ENCODE measurements at regions not wholly inside any gene's neighbourhood (a gene's known extent, or its start where the extent isn't known, plus 50 kb on each side); places are given as distances from the start of the nearest gene placed in this dataset.

DNA sequence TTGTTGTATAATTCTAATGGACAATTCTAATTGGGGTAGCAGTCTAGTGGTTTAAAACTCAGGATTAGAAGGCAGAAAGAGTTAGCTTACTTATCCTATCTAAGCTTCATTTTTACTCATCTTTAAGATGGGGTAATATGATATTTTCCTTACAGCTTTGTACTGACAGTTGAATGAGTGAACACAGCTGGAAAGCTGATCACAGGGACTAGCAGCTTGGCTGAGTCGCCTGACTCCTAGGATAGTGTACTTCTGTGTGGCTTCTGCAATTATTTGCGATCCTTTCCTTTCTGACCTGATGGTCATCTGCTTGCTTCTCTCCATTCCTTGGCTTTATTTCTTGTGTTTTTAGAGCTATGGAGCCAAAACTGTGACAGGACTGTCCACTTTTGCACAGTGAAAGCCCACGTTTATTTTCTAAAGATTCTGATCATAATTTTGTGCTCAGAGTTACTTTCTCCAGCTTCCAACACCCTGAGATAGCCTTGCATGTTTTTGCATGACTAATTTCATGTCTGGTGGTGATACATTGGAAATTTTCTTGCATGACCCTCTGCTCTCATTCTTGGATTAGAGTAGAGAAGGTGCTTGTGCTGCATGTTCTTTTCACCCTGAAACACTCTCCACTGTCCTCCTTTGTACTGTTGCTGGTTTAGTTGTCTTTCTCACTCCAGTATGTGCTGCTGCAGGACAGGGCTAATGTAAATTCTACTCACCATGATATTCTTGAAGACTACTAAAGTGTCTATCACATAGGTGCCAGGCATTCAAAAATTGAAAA is 377.0 kb upstream of the ATP2B1 start:
- no peak overlapping the region for H3K4me3 Mint-ChIP-seq
- no peaks in the 10 kb centered on the region for H3K36me3 Mint-ChIP-seq (ENCODE audit: low read depth)
- H3K4me1 Mint-ChIP-seq (ENCODE audit: low read depth) = peaks cover 7% of the 10 kb centered on the region
- no peaks in the 10 kb centered on the region for H3K27me3 Mint-ChIP-seq (ENCODE audit: low read depth)
- no peaks in the 10 kb centered on the region for H3K9me3 Mint-ChIP-seq
- H3K27ac Mint-ChIP-seq = no peak overlapping the region

DNA sequence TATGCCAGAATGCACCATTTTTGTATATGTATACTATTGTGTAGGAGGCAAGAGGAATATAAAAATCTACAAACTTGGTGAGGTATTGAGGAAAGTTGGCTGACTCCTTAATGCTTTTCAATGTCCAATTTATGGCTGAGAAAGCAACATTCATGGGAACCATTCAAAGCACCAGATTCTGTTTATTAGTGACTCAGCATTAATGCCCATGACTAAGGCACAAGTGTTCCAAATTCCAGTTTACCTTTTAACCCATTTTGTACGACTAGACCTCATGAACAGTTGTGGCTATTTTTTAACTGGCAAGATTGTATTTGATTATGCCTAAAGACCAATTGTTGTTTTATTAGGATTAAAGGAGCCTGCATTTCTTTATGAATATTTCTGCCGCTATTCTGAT is 375.4 kb upstream of the ATP2B1 start:
- H3K27me3 Mint-ChIP-seq (ENCODE audit: low read depth) = no peaks in the 10 kb centered on the region
- H3K27ac Mint-ChIP-seq = no peak overlapping the region
- H3K9me3 Mint-ChIP-seq = no peaks in the 10 kb centered on the region
- H3K36me3 Mint-ChIP-seq (ENCODE audit: low read depth) = no peaks in the 10 kb centered on the region
- peaks cover 2% of the 10 kb centered on the region for H3K4me1 Mint-ChIP-seq (ENCODE audit: low read depth)
- no peak overlapping the region for H3K4me3 Mint-ChIP-seq

DNA sequence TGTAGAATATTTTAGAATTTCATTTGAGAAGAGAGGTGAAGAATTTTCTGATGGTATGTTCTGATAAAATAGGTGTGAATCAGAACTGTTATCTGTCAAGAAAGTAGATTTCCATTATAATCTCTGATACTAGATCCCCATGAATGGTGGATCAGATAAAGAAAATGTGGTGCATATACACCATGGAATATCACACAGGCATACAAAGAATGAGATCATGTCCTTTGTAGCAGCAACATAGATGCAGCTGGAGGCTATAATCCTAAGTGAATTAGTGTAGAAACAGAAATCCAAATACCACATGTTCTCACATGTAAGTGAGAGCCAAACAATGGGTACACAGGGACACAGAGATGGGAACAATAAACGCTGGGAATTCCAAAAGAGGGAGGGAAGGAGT is 372.0 kb upstream of the ATP2B1 start:
- no peak overlapping the region for H3K4me3 Mint-ChIP-seq
- H3K4me1 Mint-ChIP-seq (ENCODE audit: low read depth) = peaks cover 8% of the 10 kb centered on the region
- no peaks in the 10 kb centered on the region for H3K9me3 Mint-ChIP-seq
- H3K27ac Mint-ChIP-seq = no peak overlapping the region
- no peaks in the 10 kb centered on the region for H3K36me3 Mint-ChIP-seq (ENCODE audit: low read depth)
- no peaks in the 10 kb centered on the region for H3K27me3 Mint-ChIP-seq (ENCODE audit: low read depth)

DNA sequence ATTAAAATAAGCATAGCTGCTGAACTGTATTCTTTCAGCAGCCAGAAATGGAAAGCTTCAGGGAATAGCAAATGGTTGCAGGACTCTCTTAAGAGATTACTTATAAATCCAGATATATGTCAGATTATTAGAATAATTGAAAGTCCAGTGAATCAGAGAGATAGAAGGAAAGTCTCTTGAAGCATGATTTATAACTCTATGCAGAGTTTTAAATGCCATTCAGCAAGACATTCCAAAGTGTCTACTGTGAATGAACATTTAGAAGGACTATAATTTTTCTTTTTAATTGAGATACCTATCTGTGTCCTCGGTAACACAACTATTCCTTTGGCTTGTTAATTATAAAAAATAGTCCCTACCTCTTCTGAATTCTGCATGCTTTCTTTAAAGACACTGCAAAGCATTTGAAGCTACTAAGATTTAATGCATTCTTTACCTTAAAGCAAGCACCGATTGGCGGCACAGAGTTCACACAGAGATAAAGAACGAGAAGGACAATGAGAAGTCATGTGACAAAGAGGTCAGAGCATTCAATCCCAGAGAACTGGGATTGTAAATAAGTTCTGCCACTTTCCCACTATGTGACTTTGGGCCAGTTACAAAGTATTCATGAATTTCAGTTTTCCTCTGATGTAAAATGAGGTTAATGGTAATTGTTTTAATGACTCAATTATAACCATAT is 371.0 kb upstream of the ATP2B1 start:
- H3K27ac Mint-ChIP-seq = no peak overlapping the region
- no peak overlapping the region for H3K4me3 Mint-ChIP-seq
- peaks cover 8% of the 10 kb centered on the region for H3K4me1 Mint-ChIP-seq (ENCODE audit: low read depth)
- H3K36me3 Mint-ChIP-seq (ENCODE audit: low read depth) = no peaks in the 10 kb centered on the region
- peaks cover 4% of the 10 kb centered on the region for H3K27me3 Mint-ChIP-seq (ENCODE audit: low read depth)
- H3K9me3 Mint-ChIP-seq = no peaks in the 10 kb centered on the region

DNA sequence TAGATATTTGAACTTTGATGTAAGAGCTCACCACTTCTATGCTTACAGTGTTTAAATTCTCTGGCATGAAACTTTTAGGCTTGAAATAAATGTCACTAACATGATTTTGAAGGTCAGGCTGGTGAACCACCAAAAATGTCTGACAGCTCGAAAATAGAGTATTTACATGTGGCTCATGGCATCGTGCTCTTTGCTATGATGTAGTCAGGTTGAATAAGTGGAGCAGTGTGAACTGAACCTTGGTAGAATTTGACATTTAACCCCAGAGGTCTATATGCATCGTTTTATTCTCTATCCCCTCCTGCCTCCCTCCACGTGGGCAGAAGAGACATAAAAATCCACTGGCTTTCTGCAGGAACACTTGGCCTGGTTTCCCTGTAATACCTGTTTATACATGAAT is 369.7 kb upstream of the ATP2B1 start:
- Mint-ChIP-seq H3K36me3 (ENCODE audit: low read depth) (no peaks in the 10 kb centered on the region), H3K4me3 (no peak overlapping the region), H3K9me3 (no peaks in the 10 kb centered on the region), H3K4me1 (ENCODE audit: low read depth) (peaks cover 8% of the 10 kb centered on the region), H3K27ac (no peak overlapping the region), H3K27me3 (ENCODE audit: low read depth) (peaks cover 8% of the 10 kb centered on the region)

DNA sequence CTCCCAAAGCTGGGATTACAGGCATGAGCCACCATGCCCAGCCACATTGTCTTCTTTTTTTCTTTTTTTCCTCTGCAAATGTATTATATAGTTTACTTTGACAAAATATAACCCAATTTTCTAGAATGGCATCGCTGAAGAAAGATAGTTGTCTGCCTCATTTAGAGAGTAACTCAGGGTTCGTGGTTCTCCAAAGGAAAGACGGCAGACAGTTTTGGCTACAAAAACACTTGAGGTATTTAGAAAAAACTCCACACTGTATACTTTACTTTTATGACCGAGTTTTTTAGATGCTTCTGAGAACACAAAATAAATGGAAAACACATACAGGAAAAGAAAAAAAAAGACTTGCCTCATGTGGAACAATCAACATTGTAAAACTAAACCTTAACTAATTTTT is 369.1 kb upstream of the ATP2B1 start:
- no peak overlapping the region for H3K4me3 Mint-ChIP-seq
- no peak overlapping the region for H3K27ac Mint-ChIP-seq
- H3K4me1 Mint-ChIP-seq (ENCODE audit: low read depth) = peaks cover 8% of the 10 kb centered on the region
- H3K36me3 Mint-ChIP-seq (ENCODE audit: low read depth) = no peaks in the 10 kb centered on the region
- no peaks in the 10 kb centered on the region for H3K9me3 Mint-ChIP-seq
- peaks cover 9% of the 10 kb centered on the region for H3K27me3 Mint-ChIP-seq (ENCODE audit: low read depth)

DNA sequence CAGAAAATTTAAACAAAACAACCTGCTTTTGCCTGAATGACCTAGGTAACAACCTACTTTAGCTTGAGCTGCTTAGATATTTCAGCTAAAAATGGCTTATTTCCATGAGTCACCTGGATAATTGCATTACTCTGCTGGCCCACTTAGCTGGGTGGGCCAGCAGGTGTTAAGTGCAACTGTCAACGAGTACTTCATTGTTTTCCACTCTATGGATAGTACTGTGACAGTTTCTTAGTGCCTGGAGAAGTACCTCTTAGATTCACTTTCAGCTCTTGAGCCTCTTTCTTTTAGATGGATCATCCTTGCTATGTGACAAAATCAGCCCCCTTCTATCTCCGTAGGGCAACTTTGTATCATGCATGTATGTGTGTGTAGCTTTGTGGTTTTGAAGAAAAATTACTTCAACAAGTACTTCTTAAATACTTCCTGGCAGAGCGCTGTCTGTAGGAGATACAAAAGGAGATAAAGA is 368.2 kb upstream of the ATP2B1 start:
- H3K9me3 Mint-ChIP-seq = no peaks in the 10 kb centered on the region
- H3K36me3 Mint-ChIP-seq (ENCODE audit: low read depth) = no peaks in the 10 kb centered on the region
- H3K4me1 Mint-ChIP-seq (ENCODE audit: low read depth) = peaks cover 8% of the 10 kb centered on the region
- H3K4me3 Mint-ChIP-seq = no peak overlapping the region
- H3K27me3 Mint-ChIP-seq (ENCODE audit: low read depth) = peaks cover 9% of the 10 kb centered on the region
- no peak overlapping the region for H3K27ac Mint-ChIP-seq

DNA sequence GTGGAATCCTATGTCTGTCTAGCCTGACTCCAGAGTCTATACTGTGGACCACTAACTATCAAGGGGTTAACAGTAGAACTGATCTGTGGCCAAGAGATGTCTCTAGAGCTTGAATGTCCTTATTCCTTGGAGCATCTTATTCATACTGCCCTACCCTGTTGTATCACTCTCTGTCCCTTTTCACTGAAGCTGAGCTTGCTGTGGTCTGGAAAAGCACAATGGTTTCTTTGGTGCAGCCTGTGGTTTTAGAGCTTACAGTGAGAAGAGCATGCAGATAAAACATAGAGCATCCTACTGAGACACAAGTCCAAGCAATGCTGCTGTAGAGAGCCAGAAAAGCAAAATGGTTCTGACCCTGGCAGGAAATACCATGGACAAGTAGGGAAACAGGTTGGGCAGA is 367.0 kb upstream of the ATP2B1 start:
- no peak overlapping the region for H3K4me3 Mint-ChIP-seq
- peaks cover 9% of the 10 kb centered on the region for H3K27me3 Mint-ChIP-seq (ENCODE audit: low read depth)
- H3K36me3 Mint-ChIP-seq (ENCODE audit: low read depth) = no peaks in the 10 kb centered on the region
- no peak overlapping the region for H3K27ac Mint-ChIP-seq
- H3K9me3 Mint-ChIP-seq = no peaks in the 10 kb centered on the region
- H3K4me1 Mint-ChIP-seq (ENCODE audit: low read depth) = peaks cover 8% of the 10 kb centered on the region

DNA sequence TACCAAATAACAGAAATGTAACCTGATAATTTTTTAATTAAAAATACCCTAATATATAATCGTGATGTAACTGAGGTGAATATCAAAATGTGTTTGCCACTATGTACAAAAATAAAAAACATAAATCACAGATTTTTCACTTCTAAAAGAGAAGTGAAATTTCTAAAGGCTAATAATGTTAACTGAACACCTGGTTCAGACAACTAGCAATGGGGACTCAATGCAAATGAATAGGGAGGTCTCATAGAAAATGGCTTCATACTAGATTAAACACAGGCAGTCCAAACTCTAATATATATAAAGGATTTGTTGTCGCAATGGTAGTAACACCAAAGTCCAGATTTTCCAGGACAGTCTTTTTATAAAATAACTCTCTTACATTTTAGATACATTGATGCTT is 365.4 kb upstream of the ATP2B1 start:
- Mint-ChIP-seq H3K4me3 (no peak overlapping the region), H3K36me3 (ENCODE audit: low read depth) (no peaks in the 10 kb centered on the region), H3K27ac (no peak overlapping the region), H3K27me3 (ENCODE audit: low read depth) (peaks cover 9% of the 10 kb centered on the region), H3K9me3 (no peaks in the 10 kb centered on the region), H3K4me1 (ENCODE audit: low read depth) (peaks cover 8% of the 10 kb centered on the region)

DNA sequence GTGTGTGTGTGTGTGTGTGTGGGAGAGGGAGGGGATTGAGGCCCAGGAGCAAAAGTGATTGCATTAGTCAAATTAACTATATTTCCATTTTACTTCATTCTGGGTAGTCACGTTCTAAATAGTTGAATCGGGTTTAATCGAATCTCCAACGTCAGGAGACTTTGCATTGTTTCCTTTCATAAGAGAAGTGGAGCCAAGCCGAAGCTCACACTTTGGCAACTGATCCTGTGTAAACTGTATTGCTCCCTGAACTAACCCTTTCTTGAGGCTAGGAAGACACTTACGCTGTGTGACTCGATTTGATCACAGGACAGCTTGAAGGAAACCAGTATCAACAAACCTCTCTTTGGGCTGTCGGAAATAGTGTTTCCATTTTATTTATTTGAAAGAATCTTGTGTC is 363.4 kb upstream of the ATP2B1 start:
- no peak overlapping the region for H3K27ac Mint-ChIP-seq
- no peaks in the 10 kb centered on the region for H3K9me3 Mint-ChIP-seq
- peaks cover 5% of the 10 kb centered on the region for H3K4me1 Mint-ChIP-seq (ENCODE audit: low read depth)
- H3K36me3 Mint-ChIP-seq (ENCODE audit: low read depth) = no peaks in the 10 kb centered on the region
- H3K4me3 Mint-ChIP-seq = no peak overlapping the region
- H3K27me3 Mint-ChIP-seq (ENCODE audit: low read depth) = peaks cover 9% of the 10 kb centered on the region

DNA sequence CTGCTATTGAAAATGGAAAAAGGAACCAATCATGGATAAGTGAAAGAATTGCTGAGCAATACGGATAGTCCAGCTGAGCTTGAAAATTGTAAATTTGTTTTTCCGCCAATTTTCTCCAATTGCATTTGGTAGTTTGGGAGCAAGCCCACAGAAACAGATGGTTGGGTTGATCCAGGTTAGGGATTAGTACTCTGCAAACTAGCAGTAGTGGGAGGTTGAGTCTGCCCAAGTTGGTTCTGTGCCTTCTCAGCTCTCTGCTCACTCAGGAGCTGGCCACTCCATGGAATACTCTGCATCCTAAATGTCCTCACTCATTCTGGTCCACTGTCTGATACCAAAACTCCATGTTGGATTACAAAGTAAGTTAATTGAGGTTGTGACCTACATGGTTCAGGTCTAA is 361.1 kb upstream of the ATP2B1 start:
- H3K27me3 Mint-ChIP-seq (ENCODE audit: low read depth) = peaks cover 6% of the 10 kb centered on the region
- no peak overlapping the region for H3K4me3 Mint-ChIP-seq
- H3K9me3 Mint-ChIP-seq = no peaks in the 10 kb centered on the region
- H3K36me3 Mint-ChIP-seq (ENCODE audit: low read depth) = no peaks in the 10 kb centered on the region
- H3K27ac Mint-ChIP-seq = no peak overlapping the region
- no peaks in the 10 kb centered on the region for H3K4me1 Mint-ChIP-seq (ENCODE audit: low read depth)

DNA sequence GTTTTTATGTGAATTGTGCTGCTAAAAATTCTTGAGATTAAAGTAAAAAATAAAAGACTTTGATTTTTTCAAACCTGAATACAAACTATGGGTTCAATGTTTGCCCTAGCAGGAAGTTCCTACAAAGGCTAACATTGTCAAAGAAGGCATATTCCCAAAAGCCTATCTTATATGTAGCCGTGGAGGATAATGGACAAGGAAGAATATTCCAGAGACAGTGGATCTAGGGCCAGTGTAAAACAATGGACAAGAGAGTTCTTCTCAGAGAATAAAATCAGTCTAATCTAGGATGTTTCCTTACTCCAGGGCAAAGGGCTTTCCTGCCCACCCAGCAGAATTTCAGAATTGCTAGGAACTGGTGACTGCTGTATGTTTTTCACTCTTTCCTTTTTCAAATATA is 359.2 kb upstream of the ATP2B1 start:
- no peak overlapping the region for H3K4me3 Mint-ChIP-seq
- no peak overlapping the region for H3K27ac Mint-ChIP-seq
- no peaks in the 10 kb centered on the region for H3K4me1 Mint-ChIP-seq (ENCODE audit: low read depth)
- no peaks in the 10 kb centered on the region for H3K27me3 Mint-ChIP-seq (ENCODE audit: low read depth)
- no peaks in the 10 kb centered on the region for H3K9me3 Mint-ChIP-seq
- no peaks in the 10 kb centered on the region for H3K36me3 Mint-ChIP-seq (ENCODE audit: low read depth)

DNA sequence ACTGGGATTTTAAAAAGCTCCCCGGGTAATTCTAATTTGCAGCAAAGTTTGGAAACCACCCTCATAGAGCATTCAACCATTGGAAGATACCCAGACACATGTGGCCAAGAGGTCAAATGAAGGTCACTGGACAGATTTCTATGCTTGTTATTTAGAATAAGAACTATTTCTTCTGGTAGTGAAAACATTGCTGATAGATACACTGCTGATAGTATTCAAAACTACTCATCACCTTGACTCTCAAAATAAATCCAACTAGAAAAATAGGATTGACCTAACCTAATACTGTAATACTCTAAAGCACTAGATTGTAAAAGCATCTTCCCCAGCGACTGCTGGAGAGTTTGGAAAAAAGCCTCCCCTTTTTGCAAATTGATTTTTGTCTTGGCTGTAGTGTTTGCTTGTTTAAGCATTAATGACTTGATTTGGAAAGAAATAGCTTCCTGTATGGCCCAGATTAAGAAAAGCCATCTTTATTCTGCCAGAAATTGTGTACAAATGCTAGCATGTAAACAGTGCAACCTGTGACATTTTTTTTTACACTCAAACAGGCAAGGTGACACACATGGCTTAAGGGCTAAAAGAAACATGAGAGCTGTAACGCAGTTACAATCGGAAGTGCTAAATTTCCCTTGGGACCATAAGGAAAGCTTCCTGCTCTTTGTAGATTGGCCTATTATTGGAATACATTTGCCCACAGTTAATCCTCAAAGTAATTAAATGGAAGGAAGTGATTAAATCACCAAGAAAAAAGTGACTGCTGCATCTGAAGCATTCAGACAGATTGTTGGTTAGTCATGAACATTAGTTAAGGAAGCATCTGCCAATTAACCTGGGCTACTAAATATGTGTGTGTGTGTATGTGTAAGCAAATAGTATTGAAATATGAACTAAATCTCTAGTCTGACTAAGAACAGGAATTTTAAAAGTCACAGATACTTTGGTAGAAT is 356.5 kb upstream of the ATP2B1 start:
- Mint-ChIP-seq H3K27ac (no peak overlapping the region), H3K4me1 (ENCODE audit: low read depth) (no peaks in the 10 kb centered on the region), H3K4me3 (no peak overlapping the region), H3K36me3 (ENCODE audit: low read depth) (no peaks in the 10 kb centered on the region), H3K27me3 (ENCODE audit: low read depth) (no peaks in the 10 kb centered on the region), H3K9me3 (no peaks in the 10 kb centered on the region)

DNA sequence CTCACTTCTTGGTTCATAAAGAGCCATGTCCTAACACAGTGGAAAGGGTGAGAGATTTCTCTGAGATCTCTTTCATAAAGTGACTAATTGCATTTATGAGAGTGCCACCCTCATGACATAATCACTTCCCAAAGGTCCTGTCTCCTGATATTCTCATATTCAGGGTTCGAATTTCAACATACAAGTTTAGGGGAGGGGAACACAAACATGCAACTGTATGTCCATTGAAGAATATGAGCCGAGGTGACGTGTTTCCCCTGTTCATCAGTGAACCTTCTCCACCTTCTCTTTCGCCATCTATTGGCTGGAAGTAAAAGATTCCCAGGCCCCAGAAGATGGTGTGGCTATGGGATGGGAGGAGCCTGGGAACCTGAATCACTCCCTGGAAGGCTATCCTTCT is 354.2 kb upstream of the ATP2B1 start:
- H3K9me3 Mint-ChIP-seq = no peaks in the 10 kb centered on the region
- H3K4me3 Mint-ChIP-seq = no peak overlapping the region
- no peaks in the 10 kb centered on the region for H3K27me3 Mint-ChIP-seq (ENCODE audit: low read depth)
- H3K4me1 Mint-ChIP-seq (ENCODE audit: low read depth) = no peaks in the 10 kb centered on the region
- no peak overlapping the region for H3K27ac Mint-ChIP-seq
- no peaks in the 10 kb centered on the region for H3K36me3 Mint-ChIP-seq (ENCODE audit: low read depth)

Data from T-helper 1 cell treated with Interleukin-12 subunit alpha and Interleukin-12 subunit beta and Interleukin-4 antibody, amounts not matched to agents 30 μg/mL and 1 μg/mL, for 36 hours (primary cell).